ENCODE measurements at regions not wholly inside any gene's neighbourhood (a gene's known extent, or its start where the extent isn't known, plus 50 kb on each side); places are given as distances from the start of the nearest gene placed in this dataset.

DNA sequence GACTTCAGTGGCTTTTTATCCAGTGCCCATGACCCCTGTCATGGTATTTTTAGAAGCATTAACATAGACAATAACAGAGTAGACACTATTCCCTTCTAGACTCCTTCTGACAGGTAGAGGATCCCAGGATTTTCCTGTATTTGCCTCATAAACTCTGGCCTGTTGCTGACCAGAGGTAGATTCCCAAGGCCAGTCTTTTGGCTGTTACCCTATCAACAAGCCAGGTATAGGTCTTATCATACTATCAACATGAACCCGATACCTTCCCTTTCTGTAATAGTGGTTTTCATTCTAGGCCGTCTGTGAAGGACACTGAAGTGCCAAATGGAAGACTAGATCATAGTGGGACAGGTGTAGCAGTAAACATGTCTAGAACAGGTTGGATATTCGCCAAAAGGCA lies 76.2 kb upstream of the CHRDL1 start:
- TF ChIP-seq, protein P1, sequence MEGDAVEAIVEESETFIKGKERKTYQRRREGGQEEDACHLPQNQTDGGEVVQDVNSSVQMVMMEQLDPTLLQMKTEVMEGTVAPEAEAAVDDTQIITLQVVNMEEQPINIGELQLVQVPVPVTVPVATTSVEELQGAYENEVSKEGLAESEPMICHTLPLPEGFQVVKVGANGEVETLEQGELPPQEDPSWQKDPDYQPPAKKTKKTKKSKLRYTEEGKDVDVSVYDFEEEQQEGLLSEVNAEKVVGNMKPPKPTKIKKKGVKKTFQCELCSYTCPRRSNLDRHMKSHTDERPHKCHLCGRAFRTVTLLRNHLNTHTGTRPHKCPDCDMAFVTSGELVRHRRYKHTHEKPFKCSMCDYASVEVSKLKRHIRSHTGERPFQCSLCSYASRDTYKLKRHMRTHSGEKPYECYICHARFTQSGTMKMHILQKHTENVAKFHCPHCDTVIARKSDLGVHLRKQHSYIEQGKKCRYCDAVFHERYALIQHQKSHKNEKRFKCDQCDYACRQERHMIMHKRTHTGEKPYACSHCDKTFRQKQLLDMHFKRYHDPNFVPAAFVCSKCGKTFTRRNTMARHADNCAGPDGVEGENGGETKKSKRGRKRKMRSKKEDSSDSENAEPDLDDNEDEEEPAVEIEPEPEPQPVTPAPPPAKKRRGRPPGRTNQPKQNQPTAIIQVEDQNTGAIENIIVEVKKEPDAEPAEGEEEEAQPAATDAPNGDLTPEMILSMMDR (IDR thresholded peaks at IDR 0.05), result no peak
- no peak for TF ChIP-seq POLR2A (IDR thresholded peaks at IDR 0.05)
- no peak for TF ChIP-seq POLR2AphosphoS5 (IDR thresholded peaks at IDR 0.05)
